ENCODE measurements at regions not wholly inside any gene's neighbourhood (a gene's known extent, or its start where the extent isn't known, plus 50 kb on each side); places are given as distances from the start of the nearest gene placed in this dataset.
A peak's percentile ranks its signal among the peaks of the same experiment; 100 is the strongest.

DNA sequence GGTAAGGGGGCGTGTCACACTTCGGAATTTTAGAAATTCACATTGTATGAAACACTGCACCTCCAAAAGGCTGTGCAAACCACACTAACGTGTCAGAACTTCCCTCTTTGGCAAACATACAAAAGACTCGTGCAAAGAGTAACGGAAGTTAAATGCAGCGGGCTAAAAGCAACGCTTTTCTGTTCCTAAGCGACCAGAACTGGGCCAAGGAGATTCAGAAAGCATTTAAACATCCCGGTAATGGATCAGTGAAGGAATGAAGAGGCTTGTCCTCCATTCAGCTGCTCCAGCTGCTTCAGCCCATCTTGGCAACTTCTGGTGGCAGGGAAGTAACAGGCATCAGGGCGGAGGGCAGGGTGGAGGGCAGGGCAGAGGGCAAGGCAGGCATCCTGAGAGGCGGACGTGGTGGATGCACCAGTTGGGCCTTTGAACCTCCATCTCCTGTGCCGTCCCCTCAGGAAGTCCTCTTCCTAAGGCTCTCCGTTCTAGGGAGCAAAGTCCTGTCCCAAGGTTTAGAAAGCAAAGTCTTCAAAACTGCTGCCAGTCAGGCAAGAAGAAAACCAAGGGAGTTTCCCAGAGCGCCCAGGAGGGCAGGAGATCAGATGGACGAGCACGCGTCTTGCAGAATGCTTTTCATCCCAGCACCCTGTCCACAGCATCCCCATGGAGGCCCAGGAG, 230.7 kb downstream of the ZNF516 start:
- Histone ChIP-seq H2AFZ (no peak overlapping the region), H3K79me2 (replicated peaks; ENCODE audit: insufficient read depth) (no peaks in the 10 kb centered on the region), H4K20me1 (replicated peaks; ENCODE audit: insufficient read depth) (no peaks in the 10 kb centered on the region), H3F3A (replicated peaks; ENCODE audit: low read depth) (no peaks in the 10 kb centered on the region), H3K4me1 (ENCODE audit: insufficient read depth) (peaks cover 20% of the 10 kb centered on the region), H3K4me3 (no peak overlapping the region), H3K4me2 (no peak overlapping the region), H3K27me3 (ENCODE audit: insufficient read depth) (no peaks in the 10 kb centered on the region), H3K36me3 (ENCODE audit: insufficient read depth) (no peaks in the 10 kb centered on the region), H3K9me2 (ENCODE audit: insufficient read depth) (no peaks in the 10 kb centered on the region), H3K27ac (ENCODE audit: low read depth) (no peak overlapping the region)
- ATAC-seq (no peak), DNase-seq (ENCODE audit: low spot score) (no peak)
- no peak for TF ChIP-seq ZNF331 (CRISPR knock-in tag; IDR thresholded peaks at IDR 0.05; ENCODE audit: low read depth)
- TF ChIP-seq EZH2 (IDR thresholded peaks at IDR 0.05; ENCODE audit: low read depth, unreplicated experiment) = no peak
- TF ChIP-seq, protein P1, sequence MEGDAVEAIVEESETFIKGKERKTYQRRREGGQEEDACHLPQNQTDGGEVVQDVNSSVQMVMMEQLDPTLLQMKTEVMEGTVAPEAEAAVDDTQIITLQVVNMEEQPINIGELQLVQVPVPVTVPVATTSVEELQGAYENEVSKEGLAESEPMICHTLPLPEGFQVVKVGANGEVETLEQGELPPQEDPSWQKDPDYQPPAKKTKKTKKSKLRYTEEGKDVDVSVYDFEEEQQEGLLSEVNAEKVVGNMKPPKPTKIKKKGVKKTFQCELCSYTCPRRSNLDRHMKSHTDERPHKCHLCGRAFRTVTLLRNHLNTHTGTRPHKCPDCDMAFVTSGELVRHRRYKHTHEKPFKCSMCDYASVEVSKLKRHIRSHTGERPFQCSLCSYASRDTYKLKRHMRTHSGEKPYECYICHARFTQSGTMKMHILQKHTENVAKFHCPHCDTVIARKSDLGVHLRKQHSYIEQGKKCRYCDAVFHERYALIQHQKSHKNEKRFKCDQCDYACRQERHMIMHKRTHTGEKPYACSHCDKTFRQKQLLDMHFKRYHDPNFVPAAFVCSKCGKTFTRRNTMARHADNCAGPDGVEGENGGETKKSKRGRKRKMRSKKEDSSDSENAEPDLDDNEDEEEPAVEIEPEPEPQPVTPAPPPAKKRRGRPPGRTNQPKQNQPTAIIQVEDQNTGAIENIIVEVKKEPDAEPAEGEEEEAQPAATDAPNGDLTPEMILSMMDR (conservative IDR thresholded peaks at IDR 0.05; ENCODE audit: low read depth in 2 of 2) = no peak
- Mint-ChIP-seq H3K9me3 (no peaks in the 10 kb centered on the region), H3K27me3 (ENCODE audit: insufficient read depth, low read depth, poor library complexity) (no peaks in the 10 kb centered on the region), H3K4me1 (peaks cover 30% of the 10 kb centered on the region), H3K4me3 (no peak overlapping the region), H3K36me3 (ENCODE audit: low read depth) (no peaks in the 10 kb centered on the region), H3K27ac (no peak overlapping the region)

DNA sequence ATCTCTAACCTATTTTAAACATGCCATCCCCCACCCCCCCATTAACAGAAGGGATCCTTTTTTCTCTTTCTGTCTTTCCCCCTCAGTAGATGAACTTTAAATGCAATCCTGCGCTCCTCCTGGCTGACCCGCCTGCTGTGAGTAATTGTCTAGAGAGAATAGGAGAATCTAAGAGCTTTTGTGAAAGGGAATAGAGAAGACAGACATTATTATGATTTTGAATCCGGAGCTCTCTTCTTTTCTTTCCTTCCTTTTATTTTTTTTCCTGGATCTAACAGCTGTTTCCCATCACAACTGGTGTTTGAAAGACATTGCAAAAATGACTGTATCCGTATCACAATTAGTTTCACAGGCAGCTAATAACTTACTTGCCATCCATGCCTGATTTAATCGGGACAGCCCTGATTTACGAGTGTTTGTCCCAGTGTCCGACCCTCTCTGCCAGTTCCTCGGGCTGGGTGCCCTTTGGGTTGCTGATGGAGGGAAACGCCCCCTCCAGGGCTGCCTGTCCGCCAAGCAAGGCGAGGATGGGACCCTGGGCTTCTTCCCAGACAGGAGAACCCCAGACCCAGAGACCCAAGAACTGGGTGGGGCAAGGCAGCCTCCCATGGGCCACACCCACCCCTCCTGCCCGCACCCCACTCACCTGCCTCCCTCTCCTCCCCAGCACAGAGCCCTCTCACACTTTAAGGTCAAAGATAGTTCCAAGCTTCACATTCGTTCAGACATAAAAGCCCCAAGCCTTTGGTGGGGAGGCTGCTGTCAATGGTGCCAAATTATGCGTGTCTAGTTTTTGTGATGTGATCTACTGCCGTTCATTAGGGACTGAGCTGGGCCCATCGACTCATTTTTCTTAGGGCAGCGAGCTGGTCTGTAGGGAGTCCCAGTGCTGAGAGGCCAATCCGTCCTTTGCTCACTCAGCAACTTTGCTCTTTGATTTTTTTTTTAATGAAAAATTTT, 231.7 kb downstream of the ZNF516 start:
- Mint-ChIP-seq H3K27ac (no peak overlapping the region), H3K4me3 (no peak overlapping the region), H3K27me3 (ENCODE audit: insufficient read depth, low read depth, poor library complexity) (no peaks in the 10 kb centered on the region), H3K36me3 (ENCODE audit: low read depth) (no peaks in the 10 kb centered on the region), H3K4me1 (peaks cover 41% of the 10 kb centered on the region), H3K9me3 (no peaks in the 10 kb centered on the region)
- DNase-seq (ENCODE audit: low spot score) = no peak
- peaks cover 30% of the 10 kb centered on the region for H3K4me1 ChIP-seq (ENCODE audit: insufficient read depth)
- no peaks in the 10 kb centered on the region for H3K36me3 ChIP-seq (ENCODE audit: insufficient read depth)
- H3K27ac ChIP-seq (ENCODE audit: low read depth) = no peak overlapping the region
- no peaks in the 10 kb centered on the region for H3K9me2 ChIP-seq (ENCODE audit: insufficient read depth)
- peak overlapping the region; percentile 63; the same call in 1 of the 2 replicates for H3K4me2 ChIP-seq
- H3K79me2 ChIP-seq (replicated peaks; ENCODE audit: insufficient read depth) = no peaks in the 10 kb centered on the region
- H3F3A ChIP-seq (replicated peaks; ENCODE audit: low read depth) = no peaks in the 10 kb centered on the region
- H3K4me3 ChIP-seq = 0 out of 2 replicates have a peak overlapping the region, but pooled peaks have one; percentile 6
- no peak for TF ChIP-seq NANOG (IDR thresholded peaks at IDR 0.05; ENCODE audit: borderline replicate concordance)
- TF ChIP-seq ZNF331 (CRISPR knock-in tag; IDR thresholded peaks at IDR 0.05; ENCODE audit: low read depth) = no peak
- TF ChIP-seq, protein P2, sequence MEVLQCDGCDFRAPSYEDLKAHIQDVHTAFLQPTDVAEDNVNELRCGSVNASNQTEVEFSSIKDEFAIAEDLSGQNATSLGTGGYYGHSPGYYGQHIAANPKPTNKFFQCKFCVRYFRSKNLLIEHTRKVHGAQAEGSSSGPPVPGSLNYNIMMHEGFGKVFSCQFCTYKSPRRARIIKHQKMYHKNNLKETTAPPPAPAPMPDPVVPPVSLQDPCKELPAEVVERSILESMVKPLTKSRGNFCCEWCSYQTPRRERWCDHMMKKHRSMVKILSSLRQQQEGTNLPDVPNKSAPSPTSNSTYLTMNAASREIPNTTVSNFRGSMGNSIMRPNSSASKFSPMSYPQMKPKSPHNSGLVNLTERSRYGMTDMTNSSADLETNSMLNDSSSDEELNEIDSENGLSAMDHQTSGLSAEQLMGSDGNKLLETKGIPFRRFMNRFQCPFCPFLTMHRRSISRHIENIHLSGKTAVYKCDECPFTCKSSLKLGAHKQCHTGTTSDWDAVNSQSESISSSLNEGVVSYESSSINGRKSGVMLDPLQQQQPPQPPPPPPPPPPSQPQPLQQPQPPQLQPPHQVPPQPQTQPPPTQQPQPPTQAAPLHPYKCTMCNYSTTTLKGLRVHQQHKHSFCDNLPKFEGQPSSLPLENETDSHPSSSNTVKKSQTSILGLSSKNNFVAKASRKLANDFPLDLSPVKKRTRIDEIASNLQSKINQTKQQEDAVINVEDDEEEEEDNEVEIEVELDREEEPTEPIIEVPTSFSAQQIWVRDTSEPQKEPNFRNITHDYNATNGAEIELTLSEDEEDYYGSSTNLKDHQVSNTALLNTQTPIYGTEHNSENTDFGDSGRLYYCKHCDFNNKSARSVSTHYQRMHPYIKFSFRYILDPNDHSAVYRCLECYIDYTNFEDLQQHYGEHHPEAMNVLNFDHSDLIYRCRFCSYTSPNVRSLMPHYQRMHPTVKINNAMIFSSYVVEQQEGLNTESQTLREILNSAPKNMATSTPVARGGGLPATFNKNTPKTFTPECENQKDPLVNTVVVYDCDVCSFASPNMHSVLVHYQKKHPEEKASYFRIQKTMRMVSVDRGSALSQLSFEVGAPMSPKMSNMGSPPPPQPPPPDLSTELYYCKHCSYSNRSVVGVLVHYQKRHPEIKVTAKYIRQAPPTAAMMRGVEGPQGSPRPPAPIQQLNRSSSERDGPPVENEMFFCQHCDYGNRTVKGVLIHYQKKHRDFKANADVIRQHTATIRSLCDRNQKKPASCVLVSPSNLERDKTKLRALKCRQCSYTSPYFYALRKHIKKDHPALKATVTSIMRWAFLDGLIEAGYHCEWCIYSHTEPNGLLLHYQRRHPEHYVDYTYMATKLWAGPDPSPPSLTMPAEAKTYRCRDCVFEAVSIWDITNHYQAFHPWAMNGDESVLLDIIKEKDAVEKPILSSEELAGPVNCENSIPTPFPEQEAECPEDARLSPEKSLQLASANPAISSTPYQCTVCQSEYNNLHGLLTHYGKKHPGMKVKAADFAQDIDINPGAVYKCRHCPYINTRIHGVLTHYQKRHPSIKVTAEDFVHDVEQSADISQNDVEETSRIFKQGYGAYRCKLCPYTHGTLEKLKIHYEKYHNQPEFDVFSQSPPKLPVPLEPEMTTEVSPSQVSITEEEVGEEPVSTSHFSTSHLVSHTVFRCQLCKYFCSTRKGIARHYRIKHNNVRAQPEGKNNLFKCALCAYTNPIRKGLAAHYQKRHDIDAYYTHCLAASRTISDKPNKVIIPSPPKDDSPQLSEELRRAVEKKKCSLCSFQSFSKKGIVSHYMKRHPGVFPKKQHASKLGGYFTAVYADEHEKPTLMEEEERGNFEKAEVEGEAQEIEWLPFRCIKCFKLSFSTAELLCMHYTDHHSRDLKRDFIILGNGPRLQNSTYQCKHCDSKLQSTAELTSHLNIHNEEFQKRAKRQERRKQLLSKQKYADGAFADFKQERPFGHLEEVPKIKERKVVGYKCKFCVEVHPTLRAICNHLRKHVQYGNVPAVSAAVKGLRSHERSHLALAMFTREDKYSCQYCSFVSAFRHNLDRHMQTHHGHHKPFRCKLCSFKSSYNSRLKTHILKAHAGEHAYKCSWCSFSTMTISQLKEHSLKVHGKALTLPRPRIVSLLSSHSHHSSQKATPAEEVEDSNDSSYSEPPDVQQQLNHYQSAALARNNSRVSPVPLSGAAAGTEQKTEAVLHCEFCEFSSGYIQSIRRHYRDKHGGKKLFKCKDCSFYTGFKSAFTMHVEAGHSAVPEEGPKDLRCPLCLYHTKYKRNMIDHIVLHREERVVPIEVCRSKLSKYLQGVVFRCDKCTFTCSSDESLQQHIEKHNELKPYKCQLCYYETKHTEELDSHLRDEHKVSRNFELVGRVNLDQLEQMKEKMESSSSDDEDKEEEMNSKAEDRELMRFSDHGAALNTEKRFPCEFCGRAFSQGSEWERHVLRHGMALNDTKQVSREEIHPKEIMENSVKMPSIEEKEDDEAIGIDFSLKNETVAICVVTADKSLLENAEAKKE (CRISPR knock-in tag; IDR thresholded peaks at IDR 0.05) = no peak
- TF ChIP-seq, protein P1 (conservative IDR thresholded peaks at IDR 0.05; ENCODE audit: low read depth in 2 of 2) = no peak
- TF ChIP-seq ZNF114 (CRISPR knock-in tag; IDR thresholded peaks at IDR 0.05) = no peak
- no peak for TF ChIP-seq CREB1 (CRISPR knock-in tag; IDR thresholded peaks at IDR 0.05; ENCODE audit: low read depth)
- peak; percentile 14; the same call in 2 of the 3 replicates for ATAC-seq
- no peaks in the 10 kb centered on the region for H3K27me3 ChIP-seq (ENCODE audit: insufficient read depth)
- H2AFZ ChIP-seq = peak overlapping the region; percentile 2; the same call in 1 of the 2 replicates
- no peaks in the 10 kb centered on the region for H4K20me1 ChIP-seq (replicated peaks; ENCODE audit: insufficient read depth)

Measured in GM23338 (cell line).